HG02973 (cell line): ENCODE measurements at regions not wholly inside any gene's neighbourhood (a gene's known extent, or its start where the extent isn't known, plus 50 kb on each side); places are given as distances from the start of the nearest gene placed in this dataset.

ENCODE experiments used
- ATAC-seq: cut with Tn5 transposase; IDR thresholded peaks from one replicate; pipeline ENCODE4 v1.9.1; 2021; ENCODE audit warnings: moderate library complexity; ENCODE audit not compliant: unreplicated experiment

DNA sequence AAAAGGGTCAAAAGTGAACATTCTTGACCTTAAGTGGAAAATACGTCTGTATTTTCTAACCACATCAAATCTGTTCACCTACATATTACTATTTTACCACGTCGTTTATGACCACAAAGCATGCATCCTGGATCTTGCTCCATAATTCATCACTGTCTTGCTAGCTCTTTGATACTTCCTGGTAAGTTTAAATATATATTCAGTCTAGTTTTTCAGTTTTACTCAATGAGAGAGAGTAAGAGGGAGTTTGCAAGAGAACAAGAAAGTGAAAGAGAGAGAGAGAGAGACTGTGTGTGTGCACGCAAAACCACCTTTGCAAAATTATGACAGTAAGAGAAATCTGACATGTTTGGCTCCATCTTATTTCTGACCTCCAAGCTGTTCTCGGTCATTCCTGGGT is 173.7 kb upstream of the GALNTL6 start:
- peak; percentile 95 for ATAC-seq

DNA sequence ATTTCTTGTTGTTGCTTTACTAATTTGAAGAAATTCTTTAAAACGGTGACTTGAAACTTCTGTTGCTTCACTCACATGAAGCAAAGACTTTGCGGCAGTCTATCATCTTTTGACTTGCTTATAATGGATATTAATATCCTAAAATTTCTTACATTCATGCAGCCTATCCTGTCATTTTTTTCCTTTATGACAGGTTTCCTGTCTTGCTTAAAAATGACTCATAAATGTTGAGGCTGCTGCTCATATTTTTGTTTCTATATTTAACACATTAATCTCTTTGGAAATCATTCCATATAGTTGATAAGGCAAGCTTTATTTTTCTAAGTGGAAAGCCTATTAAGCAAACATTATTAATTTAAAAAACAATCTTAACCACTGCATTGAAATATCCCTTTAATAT is 176.6 kb upstream of the GALNTL6 start:
- ATAC-seq, result no peak

DNA sequence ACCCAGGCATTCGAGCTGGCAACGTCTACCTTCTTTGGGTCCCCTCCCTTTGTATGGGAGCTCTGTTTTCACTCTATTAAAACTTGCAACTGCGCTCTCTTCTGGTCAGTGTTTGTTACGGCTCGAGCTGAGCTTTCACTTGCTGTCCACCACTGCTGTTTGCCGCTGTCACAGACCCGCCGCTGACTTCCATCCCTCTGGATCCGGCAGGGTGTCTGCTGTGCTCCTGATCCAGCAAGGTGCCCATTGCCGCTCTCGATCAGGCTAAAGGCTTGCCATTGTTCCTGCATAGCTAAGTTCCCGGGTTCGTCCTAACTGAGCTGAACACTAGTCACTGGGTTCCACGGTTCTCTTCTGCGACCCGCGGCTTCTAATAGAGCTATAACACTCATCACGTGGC is 183.5 kb upstream of the GALNTL6 start:
- no peak for ATAC-seq

DNA sequence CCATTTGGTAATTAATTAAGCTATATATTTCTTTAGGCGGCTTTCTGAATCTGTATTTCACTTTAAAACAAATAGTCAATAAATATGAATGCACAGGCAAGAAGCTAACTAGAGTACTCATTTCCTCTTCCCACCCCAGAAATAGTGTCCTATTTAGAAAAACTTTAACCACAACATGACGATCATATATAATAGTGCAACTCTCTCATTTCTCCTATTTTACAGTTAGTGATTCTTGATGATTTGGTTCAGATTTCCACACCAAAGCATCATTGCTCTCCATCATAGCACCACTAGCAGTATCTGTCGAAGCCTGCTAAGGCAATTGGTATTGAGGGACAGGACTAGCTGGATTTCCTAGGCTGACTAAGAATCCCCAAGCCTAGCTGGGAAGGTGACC is 184.0 kb upstream of the GALNTL6 start:
- ATAC-seq, result peak; percentile 92

DNA sequence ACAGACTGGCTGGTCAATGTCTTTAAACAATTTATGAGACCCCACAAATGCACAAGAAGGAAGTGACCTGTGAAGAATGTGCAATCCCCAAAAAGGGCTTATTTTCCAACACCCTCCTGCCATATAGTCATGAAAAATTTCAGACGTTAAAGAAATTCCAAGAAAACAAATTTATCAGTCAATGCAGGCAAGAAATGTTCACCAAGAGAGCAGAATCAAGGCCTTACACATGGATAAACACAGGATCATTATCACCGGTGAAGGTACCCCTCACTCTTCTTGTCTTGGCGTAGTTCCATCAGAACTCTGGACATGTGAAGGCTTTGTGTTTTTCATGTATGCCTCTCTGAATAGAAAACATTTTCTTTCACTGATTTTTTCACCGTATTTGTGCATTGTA is 186.7 kb upstream of the GALNTL6 start:
- ATAC-seq, result no peak

DNA sequence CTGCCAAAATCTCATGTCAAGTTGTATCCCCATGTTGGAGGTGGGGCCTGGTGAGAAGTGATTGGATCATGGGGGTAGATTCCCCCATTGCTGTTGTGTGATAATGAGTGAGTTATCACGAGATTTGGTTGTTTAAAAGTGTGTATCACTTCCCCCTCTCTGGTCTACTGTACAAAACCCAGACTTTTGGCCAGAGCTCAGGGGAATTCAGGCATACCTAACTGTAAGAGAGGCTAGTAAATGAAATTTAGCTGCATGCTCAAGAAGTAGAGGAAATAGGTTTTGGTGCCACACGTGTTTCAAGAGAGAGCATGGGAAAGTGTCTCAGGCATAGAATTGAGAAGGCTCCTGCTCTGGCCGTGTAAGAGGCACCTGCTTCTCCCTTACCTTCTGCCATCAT is 190.5 kb upstream of the GALNTL6 start:
- no peak for ATAC-seq

DNA sequence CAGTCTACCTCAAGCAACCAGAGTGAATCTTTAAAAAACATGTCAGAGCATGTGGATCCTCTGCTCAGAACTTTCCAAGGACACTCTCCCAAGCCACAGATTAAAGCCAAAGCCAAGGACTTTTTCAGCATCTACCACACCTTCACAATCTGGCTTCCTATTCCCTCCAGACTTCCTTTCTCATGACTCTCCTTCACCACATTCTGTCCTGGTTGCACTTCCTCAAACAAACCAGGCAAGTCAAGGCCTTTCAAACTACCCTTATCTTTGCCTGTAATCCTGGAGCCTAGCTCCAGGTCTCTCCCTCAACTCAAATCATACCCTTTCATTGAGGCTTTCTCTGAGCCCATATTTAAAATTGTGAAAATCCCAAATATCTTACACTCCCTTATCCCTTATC is 191.6 kb upstream of the GALNTL6 start:
- peak; percentile 55 for ATAC-seq

DNA sequence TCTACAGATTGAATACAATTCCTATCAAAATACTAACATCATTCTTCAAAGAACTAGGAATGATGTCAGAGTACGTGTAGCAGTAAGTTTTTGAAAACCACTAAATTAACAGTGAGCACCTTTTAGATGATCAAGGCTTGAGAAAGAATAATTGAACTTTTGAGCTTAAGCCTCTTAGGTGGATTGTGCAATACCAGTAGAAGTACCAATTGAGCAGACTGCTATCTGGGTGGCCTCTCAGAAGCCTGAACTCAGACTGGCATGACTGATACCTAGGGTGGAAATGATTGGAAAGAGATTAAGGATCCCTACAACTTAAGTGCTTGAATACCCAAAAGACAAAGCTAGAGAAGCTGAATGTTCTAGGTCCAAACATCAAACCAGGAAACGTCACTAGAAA is 200.3 kb upstream of the GALNTL6 start:
- ATAC-seq, result no peak

DNA sequence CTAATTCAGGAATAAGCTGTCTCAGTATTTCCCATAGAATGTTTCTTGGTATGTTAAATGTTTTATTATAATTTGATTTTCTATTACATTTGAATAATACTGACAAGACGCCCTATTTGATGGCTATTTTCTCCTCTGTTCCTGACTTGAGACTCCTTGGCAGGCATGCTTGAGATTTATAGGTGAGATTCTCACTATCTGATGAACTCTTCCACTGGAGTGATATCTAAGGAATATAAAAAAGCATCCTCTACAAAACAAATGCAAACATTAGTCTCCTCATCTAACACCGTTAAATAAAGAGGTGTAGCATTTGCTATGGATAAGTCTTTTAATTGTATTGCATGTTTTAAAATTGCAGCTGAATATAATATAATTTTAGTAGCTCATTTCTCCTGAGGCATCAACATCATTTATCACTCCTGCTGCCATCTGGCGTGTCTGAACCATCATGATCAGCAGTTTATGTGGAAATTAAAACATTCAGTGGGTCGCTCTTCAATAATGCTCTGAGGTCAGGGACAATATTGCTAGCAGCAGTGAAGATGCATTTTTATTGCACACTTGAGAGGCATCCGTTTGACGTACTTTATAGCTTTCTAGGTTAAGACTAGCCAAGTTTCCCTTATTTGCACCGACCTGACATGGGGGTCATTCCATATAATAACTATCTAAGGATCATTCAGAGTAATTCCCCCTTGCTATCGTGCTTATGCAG is 210.4 kb upstream of the GALNTL6 start:
- no peak for ATAC-seq

DNA sequence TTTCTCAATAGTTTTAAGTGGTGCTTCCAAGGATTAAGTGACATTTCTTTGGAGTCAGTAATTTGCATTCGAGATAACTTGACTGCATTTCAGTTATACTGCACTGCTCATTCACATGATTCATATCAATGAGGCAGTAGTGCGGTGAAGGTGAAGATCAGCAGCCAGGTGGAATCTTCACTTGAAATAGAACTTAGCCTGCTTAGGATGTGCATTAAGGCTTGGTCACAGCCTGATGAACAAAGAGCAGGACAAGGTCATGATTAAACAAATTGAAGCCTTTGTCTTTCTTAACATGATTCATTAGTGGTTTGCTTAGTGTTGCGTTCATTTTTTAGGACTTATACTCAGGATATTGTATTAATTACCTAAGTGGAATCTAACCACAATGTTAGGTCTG is 212.1 kb upstream of the GALNTL6 start:
- no peak for ATAC-seq

DNA sequence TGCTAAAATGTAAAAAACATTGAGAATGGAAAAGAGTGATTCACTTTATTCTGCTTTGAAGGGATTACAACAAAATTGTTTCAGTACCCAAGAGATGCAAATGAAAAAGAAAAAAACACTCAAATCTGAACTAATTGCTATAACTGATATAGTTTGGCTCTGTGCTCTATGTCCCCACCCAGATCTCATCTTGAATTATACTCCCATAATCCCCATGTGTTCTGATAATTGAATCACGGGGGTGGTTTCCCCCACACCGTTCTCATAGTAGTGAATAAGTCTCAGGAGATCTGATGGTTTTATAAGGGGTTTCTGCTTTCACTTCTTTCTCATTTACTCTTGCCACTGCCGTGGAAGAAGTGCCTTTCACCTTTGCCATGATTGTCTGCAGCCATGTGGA is 213.6 kb upstream of the GALNTL6 start:
- no peak for ATAC-seq

DNA sequence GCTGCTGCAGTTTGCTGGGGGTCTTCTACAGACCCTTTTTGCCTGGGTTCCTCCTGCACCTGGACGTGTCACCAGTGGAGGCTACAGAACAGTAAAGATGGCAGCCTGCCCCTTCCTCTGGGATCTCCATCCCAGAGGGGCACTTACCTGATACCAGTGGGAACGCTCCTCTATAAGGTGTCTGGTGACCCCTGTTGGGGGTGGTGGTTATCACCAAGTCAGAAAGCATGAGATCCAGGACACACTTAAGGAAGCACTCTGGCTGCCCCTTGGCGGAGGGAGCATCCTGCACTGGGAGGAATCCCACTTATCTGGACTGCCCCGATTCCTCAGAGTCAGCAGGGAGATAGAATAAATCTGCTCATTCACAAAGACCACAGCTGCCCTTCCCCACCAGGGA is 218.9 kb upstream of the GALNTL6 start:
- ATAC-seq, result no peak

DNA sequence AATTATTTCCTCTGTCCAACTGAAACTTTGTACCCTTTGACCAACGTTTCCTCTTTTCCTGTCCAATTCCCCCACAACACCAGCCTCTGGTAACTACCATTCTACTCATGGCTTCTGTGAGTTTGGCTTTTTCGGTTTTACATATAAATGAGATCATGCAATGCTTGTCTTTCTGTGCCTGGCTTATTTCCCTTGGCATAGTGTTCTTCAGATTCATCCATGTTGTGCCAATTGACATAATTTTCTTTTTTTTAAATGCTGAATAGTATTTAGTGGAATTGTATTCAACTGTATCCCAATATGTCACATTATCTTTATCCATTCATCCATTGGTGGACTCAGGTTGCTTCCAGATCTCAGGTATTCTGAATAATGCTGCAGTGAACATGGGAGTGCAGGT is 222.5 kb upstream of the GALNTL6 start:
- no peak for ATAC-seq

DNA sequence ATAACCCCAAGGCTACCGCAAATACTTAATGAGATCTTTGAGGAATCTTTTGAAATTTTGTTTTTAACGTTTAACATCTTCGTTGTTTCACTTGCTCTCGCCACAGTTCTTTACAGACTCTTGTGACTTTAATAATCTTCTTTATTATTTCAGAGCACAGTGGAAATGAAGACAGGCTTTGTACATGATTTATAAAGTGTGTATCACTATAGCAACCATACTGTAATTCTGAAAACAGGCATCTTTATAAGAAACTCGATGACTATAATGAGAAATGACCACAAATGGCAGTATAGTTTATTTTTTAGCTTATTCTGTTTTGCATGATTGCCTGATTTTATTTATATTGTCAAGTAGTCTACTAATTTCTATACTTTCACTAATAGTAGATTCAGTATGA is 224.4 kb upstream of the GALNTL6 start:
- ATAC-seq, result no peak

DNA sequence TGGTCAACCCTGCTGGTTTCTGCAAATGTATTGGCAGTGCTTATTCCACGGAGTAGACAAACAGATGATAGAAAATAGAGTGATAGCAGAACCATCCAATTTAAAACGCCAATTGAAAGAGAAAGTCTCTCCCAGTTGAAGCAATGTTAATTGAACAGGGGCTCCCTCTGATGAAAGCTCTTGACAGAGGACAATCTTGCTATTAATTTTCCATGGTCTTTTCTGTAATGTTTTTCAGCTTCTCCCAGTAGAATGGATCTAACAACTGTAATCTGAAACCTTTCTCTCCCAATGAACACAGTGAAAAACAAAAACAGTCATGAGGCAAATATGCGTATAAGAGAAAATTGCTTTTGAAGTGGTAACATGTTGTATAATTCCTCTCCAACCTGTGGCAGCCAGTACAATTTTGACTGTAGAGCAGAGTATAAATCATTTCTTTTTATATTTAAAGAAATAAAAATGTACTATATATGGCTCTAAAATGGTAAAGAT is 225.1 kb upstream of the GALNTL6 start:
- no peak for ATAC-seq

DNA sequence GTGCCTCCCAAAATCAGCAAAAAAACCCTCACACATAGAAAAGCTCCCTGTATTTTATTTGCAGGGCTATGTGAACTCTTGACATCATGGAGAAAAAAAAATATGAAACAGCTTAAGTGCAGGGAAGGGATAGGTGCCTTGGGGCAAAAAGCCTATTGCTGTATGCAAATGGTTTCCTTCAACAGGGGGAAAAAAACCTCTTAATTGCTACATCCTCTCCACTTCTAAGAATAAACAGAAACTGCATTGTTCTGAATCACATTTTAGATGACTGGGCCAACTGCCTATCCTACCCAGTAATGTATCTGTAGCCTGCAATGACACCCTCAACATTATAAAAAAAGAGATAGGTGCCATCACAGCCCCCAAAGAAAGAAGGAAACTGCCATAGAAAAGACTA is 229.4 kb upstream of the GALNTL6 start:
- no peak for ATAC-seq

DNA sequence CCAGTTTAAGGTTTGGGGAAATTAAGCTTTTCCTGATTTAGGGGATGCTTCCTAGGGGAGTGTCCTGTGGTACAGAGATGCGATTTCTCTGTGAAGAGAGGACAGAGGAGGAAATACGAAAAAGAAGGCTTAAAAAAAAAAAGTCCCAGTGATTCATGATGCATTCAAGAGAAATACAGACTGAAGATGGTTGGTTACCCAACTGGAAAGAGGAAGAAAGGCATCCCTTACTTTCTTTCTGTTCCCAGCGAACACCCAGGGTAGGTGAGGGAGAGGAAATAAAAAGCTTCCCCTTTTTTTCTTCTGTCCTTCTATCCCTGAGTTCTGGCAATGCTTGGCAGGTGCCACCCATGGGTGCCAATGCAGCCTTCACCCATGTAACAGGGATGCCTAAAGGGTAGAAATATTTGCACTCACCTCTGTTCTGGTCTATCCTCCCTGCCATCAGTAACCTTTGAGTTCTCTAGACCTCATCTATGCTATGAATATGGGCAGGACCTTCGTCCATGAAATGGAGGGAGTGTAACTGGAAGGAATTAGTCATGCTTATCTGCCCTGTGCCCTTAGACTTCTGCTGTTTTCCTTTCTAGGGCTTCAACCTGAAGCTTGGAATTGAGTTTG is 230.1 kb upstream of the GALNTL6 start:
- ATAC-seq, result no peak

DNA sequence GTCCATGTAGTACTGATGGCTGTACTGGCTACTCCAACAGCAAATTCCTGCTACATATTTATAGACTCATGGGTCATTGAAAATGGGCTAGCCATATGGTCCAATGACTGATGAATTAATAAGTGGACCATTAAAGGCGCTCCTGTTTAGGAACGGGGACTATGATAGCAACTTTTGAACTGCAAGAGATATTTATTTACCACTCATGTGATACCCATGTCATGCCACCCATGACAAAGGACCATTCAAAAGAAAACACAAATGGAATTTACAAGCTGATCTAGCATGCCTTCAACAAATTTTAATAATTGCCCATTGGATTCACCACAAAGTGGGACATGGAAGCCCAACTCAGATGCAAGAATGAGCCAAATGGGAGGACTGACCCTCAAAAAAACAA is 240.0 kb upstream of the GALNTL6 start:
- ATAC-seq, result no peak

DNA sequence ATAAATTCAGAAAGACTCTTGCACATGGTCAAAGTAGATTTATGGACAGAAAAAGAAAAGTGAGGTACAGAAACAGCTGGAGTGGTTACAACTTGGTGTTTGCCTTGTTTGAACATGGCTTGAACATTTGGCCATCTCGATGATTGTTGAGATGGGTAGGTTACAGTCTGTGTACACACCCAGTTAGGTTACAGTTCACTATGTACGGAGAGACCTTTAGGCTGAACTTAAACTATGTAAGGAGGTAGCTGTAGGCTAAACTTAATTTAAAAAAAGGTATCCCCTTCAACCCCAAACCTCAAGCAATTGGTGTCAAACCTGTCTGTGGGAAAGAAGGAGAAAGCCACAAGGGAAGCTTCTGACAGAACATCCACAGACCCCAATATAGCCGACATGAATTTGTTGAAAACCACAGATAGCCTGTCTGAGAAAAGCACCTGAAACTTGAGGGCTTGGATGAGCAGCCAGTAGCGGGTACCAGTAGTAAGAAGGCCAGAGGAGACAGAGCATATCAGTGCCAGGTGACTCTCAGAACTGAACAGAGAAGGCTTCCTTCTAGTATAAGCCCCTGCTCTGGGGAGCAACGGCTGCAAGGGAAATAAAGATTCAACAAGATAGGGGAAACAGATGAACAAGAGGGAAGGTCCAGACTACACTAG is 247.9 kb upstream of the GALNTL6 start:
- ATAC-seq, result peak; percentile 78

DNA sequence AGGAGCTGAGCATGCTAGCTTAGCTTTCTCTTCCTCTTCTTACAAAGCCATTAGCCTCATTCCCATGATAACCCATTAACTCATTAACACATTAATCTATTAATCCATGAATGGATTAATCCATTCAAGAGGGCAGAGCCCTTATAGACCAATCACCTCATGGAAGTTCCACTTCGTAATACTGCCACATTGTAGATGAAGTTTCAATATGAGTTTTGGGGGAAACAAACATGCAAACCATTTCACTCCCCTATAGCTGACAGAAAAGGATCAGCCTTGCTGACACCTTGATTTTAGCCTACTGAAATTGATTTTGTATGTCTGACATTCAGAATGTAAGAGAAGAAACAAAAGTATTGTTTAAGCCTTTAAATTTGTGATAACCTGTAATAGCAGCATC is 251.8 kb upstream of the GALNTL6 start:
- peak; percentile 55 for ATAC-seq

DNA sequence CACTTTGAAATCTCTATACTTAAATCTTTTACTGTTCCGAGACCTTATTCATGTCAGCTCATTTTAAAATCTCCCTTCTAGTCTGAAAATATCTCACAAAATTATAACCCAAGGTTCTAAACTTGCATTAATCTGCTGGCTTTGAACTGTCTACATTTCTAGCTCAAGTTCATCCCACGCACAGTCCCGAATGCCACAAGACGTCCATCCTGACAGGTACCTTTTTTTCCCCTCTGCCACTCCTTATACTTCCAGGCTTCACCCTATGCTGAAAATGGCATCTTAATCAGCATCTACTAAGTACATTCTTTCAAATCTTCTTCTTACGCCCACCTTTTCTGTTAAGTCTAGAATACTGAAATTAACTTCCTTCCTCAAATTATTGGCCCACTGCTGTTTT is 259.2 kb upstream of the GALNTL6 start:
- no peak for ATAC-seq

DNA sequence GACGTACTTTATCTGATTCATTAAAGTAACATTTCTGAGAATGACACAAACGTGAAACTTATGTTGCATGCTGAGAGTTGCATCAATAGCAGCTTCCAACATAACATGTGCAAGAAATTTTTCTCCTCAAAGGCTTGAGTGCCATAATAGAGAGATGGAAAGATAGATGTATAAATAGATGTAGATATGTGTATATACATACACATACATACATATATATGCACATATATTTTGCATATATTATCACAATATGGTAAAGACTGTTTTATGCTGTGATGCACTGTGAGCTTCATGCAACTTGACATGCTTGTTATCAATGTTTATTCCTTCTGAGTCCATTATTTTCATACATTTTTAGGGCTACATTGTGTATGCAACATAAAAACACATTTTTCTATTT is 270.6 kb upstream of the GALNTL6 start:
- ATAC-seq, result no peak
